ENCODE measurements at regions not wholly inside any gene's neighbourhood (a gene's known extent, or its start where the extent isn't known, plus 50 kb on each side); places are given as distances from the start of the nearest gene placed in this dataset.

GRCh38 chr2:150846691-150847090 is 359.2 kb upstream of the RND3 start:
- TF ChIP-seq, protein P1, sequence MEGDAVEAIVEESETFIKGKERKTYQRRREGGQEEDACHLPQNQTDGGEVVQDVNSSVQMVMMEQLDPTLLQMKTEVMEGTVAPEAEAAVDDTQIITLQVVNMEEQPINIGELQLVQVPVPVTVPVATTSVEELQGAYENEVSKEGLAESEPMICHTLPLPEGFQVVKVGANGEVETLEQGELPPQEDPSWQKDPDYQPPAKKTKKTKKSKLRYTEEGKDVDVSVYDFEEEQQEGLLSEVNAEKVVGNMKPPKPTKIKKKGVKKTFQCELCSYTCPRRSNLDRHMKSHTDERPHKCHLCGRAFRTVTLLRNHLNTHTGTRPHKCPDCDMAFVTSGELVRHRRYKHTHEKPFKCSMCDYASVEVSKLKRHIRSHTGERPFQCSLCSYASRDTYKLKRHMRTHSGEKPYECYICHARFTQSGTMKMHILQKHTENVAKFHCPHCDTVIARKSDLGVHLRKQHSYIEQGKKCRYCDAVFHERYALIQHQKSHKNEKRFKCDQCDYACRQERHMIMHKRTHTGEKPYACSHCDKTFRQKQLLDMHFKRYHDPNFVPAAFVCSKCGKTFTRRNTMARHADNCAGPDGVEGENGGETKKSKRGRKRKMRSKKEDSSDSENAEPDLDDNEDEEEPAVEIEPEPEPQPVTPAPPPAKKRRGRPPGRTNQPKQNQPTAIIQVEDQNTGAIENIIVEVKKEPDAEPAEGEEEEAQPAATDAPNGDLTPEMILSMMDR (IDR thresholded peaks at IDR 0.05 in 2 of 3, conservative IDR thresholded peaks at IDR 0.05 in 1 of 3; ENCODE audit: borderline replicate concordance in 1 of 3, insufficient read depth in 1 of 3, low read depth in 2 of 3, low read length in 2 of 3), result no peak
- TF ChIP-seq EZH2 (IDR thresholded peaks at IDR 0.05), result no peak
- TF ChIP-seq CEBPB (IDR thresholded peaks at IDR 0.05; ENCODE audit: low read depth), result no peak
- TF ChIP-seq POLR2A (IDR thresholded peaks at IDR 0.05; ENCODE audit: borderline replicate concordance, extremely low read depth, insufficient read depth, insufficient read length), result no peak
- TF ChIP-seq POLR2AphosphoS5 (IDR thresholded peaks at IDR 0.05; ENCODE audit: low read depth, low read length), result no peak
- no peak for TF ChIP-seq ZNF274 (IDR thresholded peaks at IDR 0.05; ENCODE audit: low read depth, low read length)
